Activated CD4-positive, alpha-beta T cell treated with anti-CD3 and anti-CD28 coated beads, Interleukin-2, amount 50 U/mL, for 4 hours (primary cell): ENCODE measurements at regions not wholly inside any gene's neighbourhood (a gene's known extent, or its start where the extent isn't known, plus 50 kb on each side); places are given as distances from the start of the nearest gene placed in this dataset.

Source experiments
- DNase-seq, 2 experiments: peaks; one replicate each; pipeline ENCODE4 v3.0.0-alpha.2; 2020

DNA sequence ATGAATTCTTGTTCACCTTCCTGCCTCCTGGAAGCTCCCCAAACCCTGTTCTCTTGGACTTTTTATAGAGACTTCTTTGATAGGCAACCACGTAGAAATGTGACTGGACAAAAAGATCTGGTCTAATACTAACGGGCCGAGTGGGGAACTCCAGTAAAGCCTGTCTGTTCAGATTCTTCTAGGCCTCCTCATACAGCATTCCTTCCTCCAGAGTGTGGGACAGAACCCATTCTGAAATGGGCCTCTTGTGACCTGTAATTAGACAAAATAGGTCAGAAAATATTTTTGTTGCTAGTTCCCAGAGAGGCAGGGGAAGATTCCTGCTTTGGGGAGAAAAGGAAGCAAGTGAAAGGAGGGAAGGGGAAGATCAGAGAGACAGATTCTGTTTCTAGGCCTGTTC lies 374.3 kb downstream of the CDH26 start:
- DNase-seq = no peak

DNA sequence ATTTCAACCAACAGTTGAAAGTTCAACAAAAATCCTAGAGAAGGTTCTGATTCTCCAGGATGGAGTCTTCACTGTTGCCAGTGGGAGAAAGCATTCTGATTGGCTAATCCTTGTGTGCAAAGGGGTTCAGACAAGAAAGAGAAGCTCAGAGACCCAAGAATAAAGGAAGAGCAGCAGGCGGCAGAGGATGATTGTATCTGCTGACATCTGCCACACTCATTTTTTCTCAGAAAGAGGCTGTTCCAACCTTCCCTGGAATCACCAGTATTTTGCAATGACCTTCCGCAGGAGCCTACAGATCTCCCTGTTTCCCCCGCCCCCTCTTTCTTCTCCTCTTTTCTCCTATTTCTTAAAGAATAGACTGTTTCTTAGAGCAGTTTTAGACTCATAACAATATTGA lies 376.7 kb downstream of the CDH26 start:
- no peak for DNase-seq

- no peak for DNase-seq
Measured at GRCh38 chr20:60338556-60338955, 380.3 kb downstream of the CDH26 start.

DNA sequence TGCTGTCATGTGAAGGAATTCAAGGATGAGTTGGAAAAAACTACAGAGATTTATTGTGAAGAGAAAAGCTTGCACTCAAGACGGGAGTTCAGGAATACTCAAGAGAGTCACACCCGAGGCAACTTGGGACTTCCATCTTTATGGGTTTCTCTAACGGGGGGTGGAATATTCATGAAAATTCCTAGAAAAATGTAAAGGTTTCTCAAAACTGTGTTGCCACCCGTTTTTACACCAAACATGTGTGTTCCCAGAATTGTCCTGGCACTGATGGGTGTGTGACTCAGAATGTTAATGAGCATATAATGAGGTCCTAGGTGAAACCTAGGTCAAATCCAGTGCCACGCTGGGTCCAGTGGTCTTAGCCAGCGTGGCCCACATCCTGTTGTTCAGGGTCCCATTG lies 381.5 kb downstream of the CDH26 start:
- no peak for DNase-seq

DNA sequence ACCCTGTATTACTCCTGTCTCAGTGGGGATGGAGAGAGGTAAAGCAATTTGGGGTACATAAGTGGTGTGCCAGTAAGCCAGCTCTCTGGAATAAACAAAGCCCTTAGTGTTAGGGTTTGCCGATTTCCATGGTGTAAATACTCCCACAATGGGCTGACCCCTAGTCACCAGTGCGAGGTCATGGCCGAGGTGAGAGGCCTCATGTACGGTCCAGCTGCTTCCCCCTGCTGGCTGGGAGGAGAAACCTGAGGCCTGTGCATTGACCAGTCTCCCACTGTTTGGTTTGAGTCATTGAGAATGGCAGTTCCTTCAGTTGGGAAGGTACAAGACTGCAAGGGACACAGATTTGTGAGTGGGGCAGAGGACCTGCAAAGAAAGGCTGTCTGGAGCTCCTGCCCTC lies 382.0 kb downstream of the CDH26 start:
- no peak for DNase-seq

GRCh38 chr20:60341062-60341461 lies 382.8 kb downstream of the CDH26 start:
- DNase-seq = no peak

DNA sequence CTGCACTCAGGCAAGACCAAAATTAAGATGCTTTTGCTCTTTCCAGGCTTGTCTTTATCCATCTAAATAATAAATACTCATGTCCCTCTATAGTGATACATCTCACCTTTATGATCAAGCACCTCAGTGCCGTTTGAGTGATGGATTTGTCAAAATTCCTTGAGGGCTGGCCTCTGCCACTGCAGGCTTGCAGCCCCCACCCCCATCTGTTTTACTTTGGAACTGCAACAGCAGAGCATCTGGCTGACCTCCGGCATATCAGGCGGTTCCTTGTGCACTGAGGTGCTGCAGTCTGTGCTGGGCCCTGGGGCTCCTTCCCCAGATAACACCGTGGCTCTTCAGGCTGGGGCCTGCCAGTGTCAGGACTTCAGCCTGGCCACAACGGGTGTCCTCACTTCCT lies 386.9 kb downstream of the CDH26 start:
- DNase-seq = no peak

DNA sequence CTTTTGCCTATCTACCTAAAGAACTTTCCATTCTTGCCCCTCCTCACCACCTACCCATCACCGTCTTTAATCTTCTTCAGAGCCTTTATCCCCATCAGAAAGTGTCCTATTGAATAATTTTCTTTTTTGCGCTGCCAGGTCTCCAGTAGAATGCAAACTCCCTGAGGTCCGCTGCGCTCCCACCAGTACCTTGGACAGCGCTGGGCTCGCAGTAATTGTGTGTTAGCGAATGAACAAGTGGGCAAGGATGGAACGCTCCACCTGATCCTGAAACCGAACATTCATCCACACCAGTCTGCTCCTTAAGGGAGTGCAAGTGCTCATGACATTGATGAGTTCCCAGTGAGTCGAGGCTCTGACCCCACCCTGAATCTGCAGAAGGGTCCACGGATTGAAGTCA lies 391.2 kb downstream of the CDH26 start:
- DNase-seq = no peak

DNA sequence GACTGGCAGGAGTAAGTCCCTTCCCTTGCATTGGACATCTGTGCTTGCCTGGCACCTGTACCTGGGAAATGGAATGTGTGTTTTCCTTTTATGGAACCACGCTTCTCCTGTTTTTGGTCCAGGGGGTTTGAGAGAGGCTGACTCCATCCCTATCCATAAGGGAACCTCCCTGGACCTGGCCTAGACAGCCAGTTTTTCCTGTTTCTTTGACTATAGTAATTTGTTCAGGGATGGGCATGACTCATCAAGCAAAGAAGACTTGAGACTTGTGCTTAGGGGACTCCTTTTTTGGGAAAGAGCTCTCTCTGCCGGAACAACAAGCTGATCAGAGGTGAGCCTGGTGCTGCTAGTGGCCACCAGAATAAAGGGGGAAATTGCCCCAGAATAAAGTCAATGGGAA lies 393.8 kb downstream of the CDH26 start:
- DNase-seq = no peak

GRCh38 chr20:60352596-60352995 lies 394.4 kb downstream of the CDH26 start:
- no peak for DNase-seq

DNA sequence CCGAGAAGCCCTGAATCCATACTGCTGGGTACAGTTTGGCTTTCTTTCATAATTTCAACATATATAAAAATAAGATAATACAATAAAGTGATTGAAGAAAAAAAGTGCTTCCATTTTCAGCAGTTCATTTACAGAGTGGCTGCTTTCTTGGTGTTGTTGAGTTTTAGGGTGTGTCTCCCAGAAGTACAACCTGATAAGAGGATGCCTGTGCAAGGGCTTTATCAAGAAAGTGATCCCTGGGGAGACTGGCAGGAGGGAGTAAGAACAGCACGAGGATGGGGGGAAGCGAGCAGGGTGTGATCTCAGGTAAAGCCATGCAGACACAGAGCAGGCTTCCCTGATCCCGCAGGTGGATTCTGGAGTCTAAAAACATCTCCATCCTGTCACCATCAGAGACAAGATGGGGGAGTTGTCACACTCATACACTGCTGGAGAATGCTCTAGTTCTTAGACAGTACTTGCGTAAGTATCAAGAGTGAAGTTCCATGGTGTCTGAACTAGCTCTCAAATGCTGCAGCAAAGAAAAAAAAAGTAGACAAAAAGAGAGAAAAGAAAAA lies 395.9 kb downstream of the CDH26 start:
- no peak for DNase-seq

DNA sequence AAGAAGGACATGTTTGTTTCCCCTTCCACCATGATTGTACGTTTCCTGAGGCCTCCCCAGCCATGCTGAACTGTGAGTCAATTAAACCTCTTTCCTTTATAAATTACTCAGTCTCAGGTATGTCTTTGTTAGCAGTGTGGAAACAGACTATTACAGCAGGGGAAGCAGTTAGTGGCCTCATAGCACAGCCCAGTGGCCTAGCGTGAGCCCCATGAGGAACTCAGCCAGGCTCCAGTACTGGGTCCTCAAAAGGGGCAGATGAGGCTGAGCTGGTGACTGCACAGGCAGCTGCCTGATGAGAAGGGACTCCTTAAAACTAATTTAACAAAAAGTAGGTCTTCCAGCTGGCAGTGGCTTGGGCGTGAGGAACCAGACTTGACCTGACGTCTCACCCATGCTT lies 399.9 kb downstream of the CDH26 start:
- DNase-seq = no peak

- DNase-seq = no peak
Measured at GRCh38 chr20:60359010-60359409, 400.8 kb downstream of the CDH26 start.

DNA sequence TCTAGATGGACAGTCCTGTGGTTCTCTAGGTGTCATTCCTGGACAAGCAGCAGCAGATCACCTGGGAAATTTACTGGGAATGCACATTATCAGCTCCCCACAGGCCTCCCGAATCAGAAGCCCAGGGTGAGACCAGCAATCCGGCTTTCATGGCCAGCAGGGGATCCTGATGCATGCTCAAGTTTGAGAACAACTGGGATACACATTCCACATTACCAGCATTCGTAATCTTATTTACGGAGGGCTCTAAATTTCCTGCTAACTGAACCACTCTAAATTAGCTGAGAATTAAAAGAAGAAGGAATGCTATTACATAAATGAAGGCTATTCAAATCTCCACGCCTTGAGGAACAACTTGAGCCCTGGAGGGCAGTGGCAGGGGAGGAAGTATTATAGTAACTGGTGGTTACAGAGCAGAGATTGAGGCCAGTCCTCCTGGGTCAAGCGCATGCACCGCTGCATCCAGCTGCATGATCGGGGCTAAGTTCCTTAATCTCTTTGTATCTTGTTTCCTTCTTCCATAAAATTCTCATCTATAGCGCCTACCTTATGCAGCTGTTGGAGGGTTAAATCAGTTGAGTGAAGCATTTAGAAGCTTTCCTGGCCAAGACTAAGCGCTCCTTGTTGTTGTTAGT lies 403.7 kb downstream of the CDH26 start:
- DNase-seq = no peak

DNA sequence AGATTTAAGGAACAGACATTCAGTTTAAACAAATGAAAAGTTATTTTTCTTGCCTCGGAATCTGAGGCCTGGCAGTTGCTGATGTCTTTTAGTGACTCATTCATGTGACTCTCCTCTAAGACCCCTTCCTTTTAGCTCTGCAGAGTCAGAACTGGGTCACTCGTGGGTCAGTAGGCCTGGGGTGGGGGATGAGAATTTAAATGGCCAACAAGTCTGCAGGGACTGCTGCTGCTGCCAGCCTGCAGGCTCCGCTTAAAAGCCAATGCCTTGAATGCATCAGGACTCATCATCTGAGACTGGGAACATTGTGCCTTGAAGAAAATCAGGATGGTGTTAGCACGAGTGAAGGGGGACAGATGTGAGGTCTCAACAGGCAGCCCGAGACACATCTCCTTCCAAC lies 404.3 kb downstream of the CDH26 start:
- no peak for DNase-seq

- DNase-seq = no peak
Measured at GRCh38 chr20:60363698-60364097, 405.5 kb downstream of the CDH26 start.

DNA sequence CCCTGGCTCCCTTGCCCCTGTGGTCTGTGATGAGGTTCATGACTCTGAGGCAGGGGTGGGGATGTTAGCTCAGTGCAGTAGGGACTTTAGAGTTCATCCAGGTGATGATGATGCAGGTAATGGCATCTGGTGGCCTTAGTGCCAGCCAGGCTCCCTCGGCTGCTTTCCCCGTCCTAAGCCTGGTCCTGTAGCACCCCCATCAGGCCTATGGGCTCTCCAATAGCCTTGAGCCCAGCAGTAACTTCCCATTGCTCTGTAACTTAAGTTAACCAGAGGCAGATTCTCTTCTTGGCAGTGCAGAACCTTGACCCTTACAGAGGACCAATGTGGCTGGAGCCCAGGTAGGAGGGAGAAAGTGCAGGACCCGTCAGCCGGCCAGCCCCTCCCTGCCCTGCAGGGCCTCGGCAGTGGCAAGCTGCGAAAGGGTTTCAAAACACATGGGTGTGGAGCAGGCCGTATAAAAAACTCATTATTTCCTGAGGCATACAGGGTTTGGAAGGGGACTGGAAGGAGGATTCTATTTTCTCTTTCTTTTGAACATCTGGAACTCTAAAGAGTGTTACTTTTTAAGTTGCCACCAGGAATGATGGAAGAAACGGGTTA lies 406.9 kb downstream of the CDH26 start:
- DNase-seq = no peak

DNA sequence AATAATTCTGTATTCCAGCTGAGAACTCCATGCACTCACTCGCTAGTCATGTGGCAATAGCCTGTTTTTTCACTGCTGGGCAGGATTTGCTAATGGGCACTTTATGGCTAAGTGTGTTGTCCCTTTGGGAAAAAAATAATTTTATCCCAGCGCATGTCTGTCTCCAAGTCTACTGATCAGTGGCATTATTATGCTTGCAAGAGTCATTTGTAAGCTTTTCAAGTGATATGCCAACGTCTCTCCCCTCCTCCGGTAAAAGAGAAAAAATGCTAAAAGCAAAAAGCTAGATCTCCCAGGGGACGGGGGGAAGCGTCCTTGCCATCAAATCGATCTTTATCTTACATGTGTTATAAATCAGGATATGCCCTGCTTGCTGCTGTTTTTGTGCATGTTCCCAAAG lies 407.7 kb downstream of the CDH26 start:
- no peak for DNase-seq

DNA sequence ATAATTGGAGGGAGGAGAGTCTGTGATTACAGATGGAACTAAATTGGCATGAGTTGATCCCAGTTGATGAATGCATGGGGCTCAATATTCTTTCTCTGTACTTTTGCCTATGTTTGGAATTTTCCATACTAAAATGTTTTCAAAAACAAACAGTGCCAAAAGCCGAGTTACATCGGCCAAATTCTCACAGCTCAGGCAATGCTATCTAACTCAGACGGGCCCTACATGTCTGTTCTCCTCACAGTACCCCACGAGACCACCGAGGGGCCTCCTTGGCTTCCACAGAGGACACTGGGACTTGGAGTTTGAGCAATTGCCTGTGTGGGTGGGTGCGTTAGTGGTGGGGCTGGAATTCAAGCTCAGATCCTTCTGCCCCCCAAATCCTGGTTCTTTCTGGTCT lies 413.2 kb downstream of the CDH26 start:
- DNase-seq = no peak

DNA sequence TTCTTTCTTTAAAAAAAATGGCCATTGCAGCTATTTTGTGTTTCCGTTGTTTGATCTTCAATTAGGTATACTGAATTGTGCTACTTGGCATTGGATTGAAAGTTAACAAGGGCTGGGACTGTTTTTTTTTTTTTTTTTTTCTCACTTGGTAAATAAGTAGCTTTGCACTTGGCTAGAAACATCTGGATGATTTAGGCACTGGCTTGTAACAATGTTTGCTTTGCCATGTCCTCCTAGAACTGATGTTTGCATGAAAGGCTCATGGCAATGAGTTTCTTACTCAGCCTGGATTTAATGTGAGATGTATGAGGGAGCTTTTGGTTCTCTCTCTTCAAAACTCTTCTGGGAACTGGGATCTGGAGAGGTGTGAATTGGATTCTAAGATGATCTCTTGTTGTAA lies 414.1 kb downstream of the CDH26 start:
- DNase-seq = no peak

- DNase-seq = no peak
Measured at GRCh38 chr20:60372822-60373221, 414.6 kb downstream of the CDH26 start.

- DNase-seq = no peak
Measured at GRCh38 chr20:60378620-60379019, 420.4 kb downstream of the CDH26 start.

GRCh38 chr20:60381643-60382400 lies 423.6 kb downstream of the CDH26 start:
- no peak for DNase-seq

DNA sequence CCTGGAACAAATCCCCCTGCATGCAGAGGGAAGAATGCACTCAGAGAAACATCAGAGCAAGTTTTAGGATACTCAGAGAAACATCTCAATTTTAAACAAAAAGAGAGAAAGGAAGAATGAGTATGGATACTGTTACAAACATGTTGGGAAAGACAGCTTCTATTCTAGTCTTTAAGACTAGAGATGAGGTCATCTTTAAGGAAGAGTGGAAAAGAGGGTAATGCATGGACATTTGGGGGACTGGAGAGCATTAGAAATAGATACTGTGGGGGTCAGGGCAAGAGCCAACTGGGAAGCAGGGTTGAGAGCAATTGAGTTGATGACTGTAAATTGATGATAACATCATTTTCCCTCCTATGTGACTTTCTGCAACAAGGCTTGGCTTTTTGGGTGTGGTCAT lies 431.2 kb downstream of the CDH26 start:
- no peak for DNase-seq
